Fibroblast of lung (primary cell): ENCODE measurements at regions not wholly inside any gene's neighbourhood (a gene's known extent, or its start where the extent isn't known, plus 50 kb on each side); places are given as distances from the start of the nearest gene placed in this dataset.

ENCODE experiments used
- EZH2 ChIP-seq: IDR thresholded peaks from 2 replicates; pipeline ENCODE4 v1.5.1; 2012; ENCODE audit warnings: low read length, control low read depth, mild to moderate bottlenecking; ENCODE audit errors: missing control alignments
- TF ChIP-seq, protein P1 (sequence below), 2 donors: IDR thresholded peaks in 1 of 2; conservative IDR thresholded peaks in 1 of 2; 1 replicate in 1 of 2; 2 replicates in 1 of 2; pipeline ENCODE4 v1.5.1; 2011 to 2012; ENCODE audit warnings: low read length in 2 of 2, control low read depth in 1 of 2, inconsistent platforms in 1 of 2, low read depth in 1 of 2, mild to moderate bottlenecking in 1 of 2

DNA sequence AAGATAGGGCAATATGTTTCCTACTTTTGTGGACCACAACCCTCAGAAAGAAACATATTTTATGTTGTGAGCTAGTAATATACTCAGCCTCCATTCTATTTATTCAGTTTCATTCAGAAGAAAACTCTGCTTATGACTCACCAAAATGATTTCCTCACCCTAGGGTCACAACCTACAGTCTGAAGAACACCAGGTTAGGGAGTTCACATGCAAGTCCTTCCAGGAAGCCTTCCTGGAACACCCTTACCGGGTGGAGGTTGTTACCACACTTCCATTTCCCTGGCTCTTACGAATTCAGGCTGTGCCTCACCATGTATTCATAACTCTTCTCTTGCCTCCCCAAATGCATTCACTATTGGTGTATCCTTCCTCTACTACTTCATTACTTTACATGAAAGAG lies 228.0 kb upstream of the ADAMTS9 start:
- TF ChIP-seq, protein P1, sequence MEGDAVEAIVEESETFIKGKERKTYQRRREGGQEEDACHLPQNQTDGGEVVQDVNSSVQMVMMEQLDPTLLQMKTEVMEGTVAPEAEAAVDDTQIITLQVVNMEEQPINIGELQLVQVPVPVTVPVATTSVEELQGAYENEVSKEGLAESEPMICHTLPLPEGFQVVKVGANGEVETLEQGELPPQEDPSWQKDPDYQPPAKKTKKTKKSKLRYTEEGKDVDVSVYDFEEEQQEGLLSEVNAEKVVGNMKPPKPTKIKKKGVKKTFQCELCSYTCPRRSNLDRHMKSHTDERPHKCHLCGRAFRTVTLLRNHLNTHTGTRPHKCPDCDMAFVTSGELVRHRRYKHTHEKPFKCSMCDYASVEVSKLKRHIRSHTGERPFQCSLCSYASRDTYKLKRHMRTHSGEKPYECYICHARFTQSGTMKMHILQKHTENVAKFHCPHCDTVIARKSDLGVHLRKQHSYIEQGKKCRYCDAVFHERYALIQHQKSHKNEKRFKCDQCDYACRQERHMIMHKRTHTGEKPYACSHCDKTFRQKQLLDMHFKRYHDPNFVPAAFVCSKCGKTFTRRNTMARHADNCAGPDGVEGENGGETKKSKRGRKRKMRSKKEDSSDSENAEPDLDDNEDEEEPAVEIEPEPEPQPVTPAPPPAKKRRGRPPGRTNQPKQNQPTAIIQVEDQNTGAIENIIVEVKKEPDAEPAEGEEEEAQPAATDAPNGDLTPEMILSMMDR (conservative IDR thresholded peaks at IDR 0.05 in 1 of 2, IDR thresholded peaks at IDR 0.05 in 1 of 2; ENCODE audit: low read depth in 1 of 2, low read length in 2 of 2): no peak
- TF ChIP-seq EZH2: no peak
